PC-3 (cell line): ENCODE measurements at regions not wholly inside any gene's neighbourhood (a gene's known extent, or its start where the extent isn't known, plus 50 kb on each side); places are given as distances from the start of the nearest gene placed in this dataset.

Experiments
- ATAC-seq: fragments of 200-7000 bp; cut with Tn5 transposase; 2 replicates; pipeline ENCODE4 v1.9.1; 2020; ENCODE audit warnings: mild to moderate bottlenecking, moderate library complexity
- BruUV-seq: library from RNA; stranded (reverse); fragments of 400-500 nt; replicated peaks from 2 replicates; lab custom pipeline; 2021; lab: Mats Ljungman, UMichigan
- CTCF ChIA-PET: fragments of 300-600 bp; sonication (Branson Sonifier 250); formaldehyde crosslinking; loops from one replicate; lab custom pipeline; 2022; ENCODE audit warnings: antibody characterized with exemption; lab: Charles Lee
- POLR2A ChIA-PET: fragments of 300-600 bp; sonication (Branson Sonifier 250); formaldehyde crosslinking; loops from one replicate; lab custom pipeline; 2022; ENCODE audit warnings: antibody characterized with exemption; ENCODE audit not compliant: unreplicated experiment; lab: Charles Lee
- DNase-seq: peaks from one replicate; pipeline ENCODE4 v3.0.0-alpha.2; 2015
- H2AFZ ChIP-seq: fragments of 300-600 bp; sonication (generic); 2 replicates; pipeline ENCODE4 v1.6.0; 2016; ENCODE audit warnings: antibody characterized with exemption, low read length
- H3F3A ChIP-seq: fragments of 300-600 bp; sonication (generic); one replicate; pipeline ENCODE4 v1.6.0; 2017; ENCODE audit warnings: antibody characterized with exemption, low read length, control low read depth, mild to moderate bottlenecking; ENCODE audit not compliant: unreplicated experiment
- H3K27ac ChIP-seq: fragments of 300-600 bp; sonication (generic); 2 replicates; pipeline ENCODE4 v1.5.1; 2016; ENCODE audit warnings: mild to moderate bottlenecking, low read length
- H3K27me3 ChIP-seq: fragments of 300-600 bp; sonication (generic); 2 replicates; pipeline ENCODE4 v1.6.1; 2016; ENCODE audit warnings: low read length, mixed read lengths
- H3K36me3 ChIP-seq: fragments of 300-600 bp; sonication (generic); 2 replicates; pipeline ENCODE4 v1.6.1; 2016; ENCODE audit warnings: low read depth, mixed run types, low read length, mixed read lengths
- H3K4me1 ChIP-seq: fragments of 300-600 bp; sonication (generic); 2 replicates; pipeline ENCODE4 v1.5.1; 2016; ENCODE audit warnings: low read length; ENCODE audit not compliant: insufficient read depth
- H3K4me2 ChIP-seq: fragments of 300-600 bp; sonication (generic); 2 replicates; pipeline ENCODE4 v1.6.0; 2016; ENCODE audit warnings: low read length
- H3K4me3 ChIP-seq: fragments of 300-600 bp; sonication (generic); 2 replicates; pipeline ENCODE4 v1.5.1; 2016; ENCODE audit warnings: mild to moderate bottlenecking, low read length, mixed read lengths
- H3K79me2 ChIP-seq: fragments of 300-600 bp; sonication (generic); 2 replicates; pipeline ENCODE4 v1.6.1; 2017; ENCODE audit warnings: low read length, mixed read lengths
- H3K9ac ChIP-seq: fragments of 300-600 bp; sonication (generic); 2 replicates; pipeline ENCODE4 v1.6.0; 2016; ENCODE audit warnings: mild to moderate bottlenecking, low read length
- H3K9me2 ChIP-seq: fragments of 300-600 bp; sonication (generic); replicated peaks from 2 replicates; pipeline ENCODE4 v1.6.1; 2016; ENCODE audit warnings: mixed run types, low read length, mixed read lengths
- H3K9me3 ChIP-seq: fragments of 300-600 bp; sonication (generic); 2 replicates; pipeline ENCODE4 v1.6.1; 2016; ENCODE audit warnings: low read length, mixed read lengths
- H4K20me1 ChIP-seq: fragments of 300-600 bp; sonication (generic); 2 replicates; pipeline ENCODE4 v1.6.1; 2016; ENCODE audit warnings: low read length, mixed read lengths
- CTCF ChIP-seq: fragments of 300-600 bp; sonication (generic); conservative IDR thresholded peaks from 2 replicates; pipeline ENCODE4 v1.5.1; 2017; ENCODE audit warnings: antibody characterized with exemption, low read depth, mild to moderate bottlenecking, low read length
- EZH2 ChIP-seq: fragments of 300-600 bp; sonication (generic); IDR thresholded peaks from one replicate; pipeline ENCODE4 v1.6.1; 2017; ENCODE audit warnings: antibody characterized with exemption, mild to moderate bottlenecking, low read length; ENCODE audit not compliant: unreplicated experiment
- EZH2phosphoT487 ChIP-seq: fragments of 300-600 bp; sonication (generic); IDR thresholded peaks from 2 replicates; pipeline ENCODE4 v1.6.1; 2018; ENCODE audit warnings: mild to moderate bottlenecking, antibody characterized with exemption, low read length, borderline replicate concordance
- intact Hi-C: fragments of 100-400 bp; cut with micrococcal nuclease; formaldehyde crosslinking; loops from 2 replicates; pipeline ENCODE4 v1.9.0; 2023

- H3K36me3 ChIP-seq = no peaks in the 10 kb centered on the region
- ChIA-PET POLR2A (no interaction called here), CTCF (no interaction called here)
- no peak for DNase-seq
- H3K9me2 ChIP-seq = no peaks in the 10 kb centered on the region
- no peak overlapping the region for H3K4me3 ChIP-seq
- H3K27me3 ChIP-seq = no peaks in the 10 kb centered on the region
- no peaks in the 10 kb centered on the region for H3K9me3 ChIP-seq
- no peak for TF ChIP-seq EZH2
- TF ChIP-seq EZH2phosphoT487 = no peak
- no peak for TF ChIP-seq CTCF
- no peaks in the 10 kb centered on the region for H3F3A ChIP-seq
- H3K4me2 ChIP-seq = no peak overlapping the region
- no peak overlapping the region for H2AFZ ChIP-seq
- intact Hi-C loops = no loop called here
- no peak for ATAC-seq
- no peaks in the 10 kb centered on the region for H4K20me1 ChIP-seq
- H3K27ac ChIP-seq = no peak overlapping the region
- BruUV-seq = no TSS peak
- no peaks in the 10 kb centered on the region for H3K79me2 ChIP-seq
- H3K9ac ChIP-seq = no peak overlapping the region
- H3K4me1 ChIP-seq = peaks cover 8% of the 10 kb centered on the region
These were observed 144.6 kb downstream of the ADAMTS15 start for GRCh38 chr11:130593064-130593463.

- H3K4me1 ChIP-seq = no peaks in the 10 kb centered on the region
- DNase-seq (no peak), ATAC-seq (no peak)
- H4K20me1 ChIP-seq = no peaks in the 10 kb centered on the region
- no TSS peak for BruUV-seq
- no peak overlapping the region for H3K9ac ChIP-seq
- no peaks in the 10 kb centered on the region for H3K9me3 ChIP-seq
- H3K27me3 ChIP-seq = no peaks in the 10 kb centered on the region
- no peak overlapping the region for H3K4me2 ChIP-seq
- H3K79me2 ChIP-seq = no peaks in the 10 kb centered on the region
- H3K36me3 ChIP-seq = no peaks in the 10 kb centered on the region
- H3K27ac ChIP-seq = no peak overlapping the region
- no peaks in the 10 kb centered on the region for H3F3A ChIP-seq
- ChIA-PET POLR2A (no interaction called here), CTCF (no interaction called here)
- H3K9me2 ChIP-seq = no peaks in the 10 kb centered on the region
- intact Hi-C loops = no loop called here
- H3K4me3 ChIP-seq = no peak overlapping the region
- TF ChIP-seq EZH2 (no peak), CTCF (no peak), EZH2phosphoT487 (no peak)
- H2AFZ ChIP-seq = no peak overlapping the region
These were observed 150.0 kb downstream of the ADAMTS15 start for GRCh38 chr11:130598433-130598832.

GRCh38 chr11:130599073-130599654, 150.7 kb downstream of the ADAMTS15 start:
- Histone ChIP-seq H3K9me3 (no peaks in the 10 kb centered on the region), H3K27ac (no peak overlapping the region), H3K9ac (no peak overlapping the region), H3K4me3 (no peak overlapping the region), H3K4me2 (no peak overlapping the region), H3K36me3 (no peaks in the 10 kb centered on the region), H3K9me2 (no peaks in the 10 kb centered on the region), H3K27me3 (no peaks in the 10 kb centered on the region), H3F3A (no peaks in the 10 kb centered on the region), H3K79me2 (no peaks in the 10 kb centered on the region), H2AFZ (no peak overlapping the region), H4K20me1 (no peaks in the 10 kb centered on the region), H3K4me1 (no peaks in the 10 kb centered on the region)
- ATAC-seq (no peak), DNase-seq (no peak)
- ChIA-PET CTCF (no interaction called here), POLR2A (no interaction called here)
- TF ChIP-seq EZH2phosphoT487 (no peak), CTCF (no peak), EZH2 (no peak)
- no TSS peak for BruUV-seq
- intact Hi-C loops = no loop called here
